NCI-H82 treated with DMSO at 0.1 percent for 48 hours (cell line): ENCODE measurements at regions not wholly inside any gene's neighbourhood (a gene's known extent, or its start where the extent isn't known, plus 50 kb on each side); places are given as distances from the start of the nearest gene placed in this dataset.
"Not testable (repeated sequence)": the region's sequence is repeated elsewhere in the genome, so short reads cannot be mapped to it uniquely, and the experiment has no call there.

Experiments
- DNase-seq: peaks from one replicate; lab custom pipeline; 2025; ENCODE audit not compliant: unreplicated experiment; lab: John Stamatoyannopoulos, UW

- DNase-seq = no peak
Measured at GRCh38 chr4:67333664-67334063, 211.6 kb downstream of the CENPC start.

- peak; percentile 3 for DNase-seq
Measured at GRCh38 chr4:67332627-67333026, 212.7 kb downstream of the CENPC start.

- DNase-seq = no peak
Measured at GRCh38 chr4:67328393-67328792, 216.9 kb downstream of the CENPC start.

- DNase-seq = no peak
Measured at GRCh38 chr4:67328018-67328278, 217.4 kb downstream of the CENPC start.

GRCh38 chr4:67327245-67328017 lies 217.9 kb downstream of the CENPC start:
- peak; percentile 35 for DNase-seq

- no peak for DNase-seq
Measured at GRCh38 chr4:67325791-67326190, 219.5 kb downstream of the CENPC start.

- no peak for DNase-seq
Measured at GRCh38 chr4:67320645-67321044, 224.7 kb downstream of the CENPC start.

- not testable (repeated sequence) for DNase-seq
Measured at GRCh38 chr4:67319607-67320006, 225.7 kb downstream of the CENPC start.

GRCh38 chr4:67300497-67301185 lies 244.7 kb downstream of the CENPC start:
- DNase-seq = not testable (repeated sequence)

GRCh38 chr4:67292636-67293035 lies 252.7 kb downstream of the CENPC start:
- no peak for DNase-seq

GRCh38 chr4:67292045-67292444 lies 253.3 kb downstream of the CENPC start:
- no peak for DNase-seq

- no peak for DNase-seq
Measured at GRCh38 chr4:67291644-67292043, 253.7 kb downstream of the CENPC start.

- DNase-seq = no peak
Measured at GRCh38 chr4:67288964-67289363, 256.3 kb downstream of the CENPC start.

- DNase-seq = no peak
Measured at GRCh38 chr4:67286724-67287123, 258.6 kb downstream of the CENPC start.

- no peak for DNase-seq
Measured at GRCh38 chr4:67282749-67283148, 262.6 kb downstream of the CENPC start.

GRCh38 chr4:67275179-67275750 lies 270.0 kb downstream of the CENPC start:
- no peak for DNase-seq

GRCh38 chr4:67274671-67275070 lies 270.6 kb downstream of the CENPC start:
- not testable (repeated sequence) for DNase-seq

GRCh38 chr4:67273666-67274065 lies 271.6 kb downstream of the CENPC start:
- no peak for DNase-seq

- DNase-seq = no peak
Measured at GRCh38 chr4:67261971-67262370, 283.3 kb downstream of the CENPC start.

- peak; percentile 38 for DNase-seq
Measured at GRCh38 chr4:67256388-67257043, 288.8 kb downstream of the CENPC start.

- DNase-seq = no peak
Measured at GRCh38 chr4:67250131-67250896, 295.0 kb downstream of the CENPC start.
